ENCODE measurements at regions not wholly inside any gene's neighbourhood (a gene's known extent, or its start where the extent isn't known, plus 50 kb on each side); places are given as distances from the start of the nearest gene placed in this dataset.

- TF ChIP-seq, protein P1, sequence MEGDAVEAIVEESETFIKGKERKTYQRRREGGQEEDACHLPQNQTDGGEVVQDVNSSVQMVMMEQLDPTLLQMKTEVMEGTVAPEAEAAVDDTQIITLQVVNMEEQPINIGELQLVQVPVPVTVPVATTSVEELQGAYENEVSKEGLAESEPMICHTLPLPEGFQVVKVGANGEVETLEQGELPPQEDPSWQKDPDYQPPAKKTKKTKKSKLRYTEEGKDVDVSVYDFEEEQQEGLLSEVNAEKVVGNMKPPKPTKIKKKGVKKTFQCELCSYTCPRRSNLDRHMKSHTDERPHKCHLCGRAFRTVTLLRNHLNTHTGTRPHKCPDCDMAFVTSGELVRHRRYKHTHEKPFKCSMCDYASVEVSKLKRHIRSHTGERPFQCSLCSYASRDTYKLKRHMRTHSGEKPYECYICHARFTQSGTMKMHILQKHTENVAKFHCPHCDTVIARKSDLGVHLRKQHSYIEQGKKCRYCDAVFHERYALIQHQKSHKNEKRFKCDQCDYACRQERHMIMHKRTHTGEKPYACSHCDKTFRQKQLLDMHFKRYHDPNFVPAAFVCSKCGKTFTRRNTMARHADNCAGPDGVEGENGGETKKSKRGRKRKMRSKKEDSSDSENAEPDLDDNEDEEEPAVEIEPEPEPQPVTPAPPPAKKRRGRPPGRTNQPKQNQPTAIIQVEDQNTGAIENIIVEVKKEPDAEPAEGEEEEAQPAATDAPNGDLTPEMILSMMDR (IDR thresholded peaks at IDR 0.05): no peak
- no peak for TF ChIP-seq ZFX (IDR thresholded peaks at IDR 0.05; ENCODE audit: borderline replicate concordance)
These were observed 209.6 kb upstream of the PFN2 start for GRCh38 chr3:150180334-150180733.

Measured in 22Rv1 (cell line).